Activated CD4-positive, alpha-beta memory T cell treated with anti-CD3 and anti-CD28 coated beads for 36 hours (primary cell): ENCODE measurements at regions not wholly inside any gene's neighbourhood (a gene's known extent, or its start where the extent isn't known, plus 50 kb on each side); places are given as distances from the start of the nearest gene placed in this dataset.

ENCODE experiments used
- CTCF ChIA-PET: fragments of 350-600 bp; sonication (Branson Sonifier 250); formaldehyde crosslinking; loops from one replicate; lab custom pipeline; 2021; ENCODE audit warnings: antibody characterized with exemption, inconsistent platforms; lab: Charles Lee
- POLR2A ChIA-PET: fragments of 350-600 bp; sonication (Branson Sonifier 250); formaldehyde crosslinking; loops from one replicate; lab custom pipeline; 2021; ENCODE audit warnings: antibody characterized with exemption; lab: Charles Lee
- DNase-seq: peaks from one replicate; pipeline ENCODE4 v3.0.0-alpha.2; 2020
- H3K27ac Mint-ChIP-seq: one replicate; pipeline ENCODE4 v1.8.0; 2021; ENCODE audit warnings: mixed read lengths
- H3K27me3 Mint-ChIP-seq: one replicate; pipeline ENCODE4 v1.8.0; 2021; ENCODE audit warnings: mixed read lengths
- H3K36me3 Mint-ChIP-seq: one replicate; pipeline ENCODE4 v1.8.0; 2021; ENCODE audit warnings: mixed read lengths
- H3K4me1 Mint-ChIP-seq: one replicate; pipeline ENCODE4 v1.8.0; 2021; ENCODE audit warnings: low read depth, mixed read lengths
- H3K4me3 Mint-ChIP-seq: one replicate; pipeline ENCODE4 v1.8.0; 2021; ENCODE audit warnings: mild to moderate bottlenecking, mixed read lengths
- H3K9me3 Mint-ChIP-seq: one replicate; pipeline ENCODE4 v1.8.0; 2021; ENCODE audit warnings: mixed read lengths
- intact Hi-C: fragments of 100-400 bp; cut with micrococcal nuclease; formaldehyde crosslinking; loops from one replicate; pipeline ENCODE4 v1.15.1; 2023

- ChIA-PET CTCF (no interaction called here), POLR2A (no interaction called here)
- no peak overlapping the region for H3K4me3 Mint-ChIP-seq
- no peaks in the 10 kb centered on the region for H3K4me1 Mint-ChIP-seq
- H3K36me3 Mint-ChIP-seq = no peaks in the 10 kb centered on the region
- H3K27ac Mint-ChIP-seq = no peak overlapping the region
- DNase-seq = no peak
- H3K27me3 Mint-ChIP-seq = peaks cover 2% of the 10 kb centered on the region
- no peaks in the 10 kb centered on the region for H3K9me3 Mint-ChIP-seq
- intact Hi-C loops = no loop called here
These were observed 74.0 kb upstream of the PKDCC start for GRCh38 chr2:41973871-41974270.

- no peak overlapping the region for H3K4me3 Mint-ChIP-seq
- H3K9me3 Mint-ChIP-seq = no peaks in the 10 kb centered on the region
- H3K4me1 Mint-ChIP-seq = no peaks in the 10 kb centered on the region
- DNase-seq = no peak
- intact Hi-C loops = no loop called here
- H3K27ac Mint-ChIP-seq = no peak overlapping the region
- no peaks in the 10 kb centered on the region for H3K36me3 Mint-ChIP-seq
- ChIA-PET POLR2A (no interaction called here), CTCF (interaction anchor here (0.9 kb wide), 1 partner anchor 165 kb away, joined by 3 read pairs; no protein-coding TSS in a partner anchor)
- H3K27me3 Mint-ChIP-seq = no peaks in the 10 kb centered on the region
These were observed 66.4 kb upstream of the PKDCC start for GRCh38 chr2:41981417-41981816.

- Mint-ChIP-seq H3K27ac (no peak overlapping the region), H3K9me3 (no peaks in the 10 kb centered on the region), H3K4me3 (no peak overlapping the region), H3K36me3 (no peaks in the 10 kb centered on the region), H3K27me3 (peaks cover 12% of the 10 kb centered on the region), H3K4me1 (no peaks in the 10 kb centered on the region)
- DNase-seq = no peak
- ChIA-PET POLR2A (no interaction called here), CTCF (no interaction called here)
- intact Hi-C loops = no loop called here
These were observed 62.2 kb upstream of the PKDCC start for GRCh38 chr2:41985573-41986095.

GRCh38 chr2:41989501-41990180, 58.2 kb upstream of the PKDCC start:
- no peak for DNase-seq
- Mint-ChIP-seq H3K36me3 (no peaks in the 10 kb centered on the region), H3K27ac (no peak overlapping the region), H3K9me3 (peaks cover under 1% of the 10 kb centered on the region), H3K4me3 (no peak overlapping the region), H3K4me1 (no peaks in the 10 kb centered on the region), H3K27me3 (peaks cover 13% of the 10 kb centered on the region)
- ChIA-PET POLR2A (no interaction called here), CTCF (no interaction called here)
- intact Hi-C loops = no loop called here

GRCh38 chr2:41990245-41990644, 57.6 kb upstream of the PKDCC start:
- Mint-ChIP-seq H3K9me3 (peaks cover 3% of the 10 kb centered on the region), H3K4me3 (no peak overlapping the region)

GRCh38 chr2:41990688-41991087, 57.1 kb upstream of the PKDCC start:
- POLR2A ChIA-PET = no interaction called here
- Mint-ChIP-seq H3K4me3 (no peak overlapping the region), H3K27me3 (peaks cover 13% of the 10 kb centered on the region), H3K36me3 (no peaks in the 10 kb centered on the region), H3K9me3 (peaks cover 3% of the 10 kb centered on the region), H3K4me1 (no peaks in the 10 kb centered on the region), H3K27ac (no peak overlapping the region)
- intact Hi-C loops = no loop called here
- CTCF ChIA-PET = no interaction called here
- no peak for DNase-seq

More at GRCh38 chr2:41990245-41990644, 57.6 kb upstream of the PKDCC start:
- CTCF ChIA-PET = no interaction called here
- no peak for DNase-seq
- POLR2A ChIA-PET = no interaction called here
- Mint-ChIP-seq H3K27ac (no peak overlapping the region), H3K36me3 (no peaks in the 10 kb centered on the region), H3K4me1 (no peaks in the 10 kb centered on the region), H3K27me3 (peaks cover 13% of the 10 kb centered on the region)
- intact Hi-C loops = no loop called here

- Mint-ChIP-seq H3K4me3 (no peak overlapping the region), H3K9me3 (peaks cover 3% of the 10 kb centered on the region), H3K36me3 (no peaks in the 10 kb centered on the region), H3K4me1 (no peaks in the 10 kb centered on the region), H3K27me3 (peaks cover 15% of the 10 kb centered on the region), H3K27ac (no peak overlapping the region)
- POLR2A ChIA-PET = no interaction called here
- CTCF ChIA-PET = no interaction called here
- intact Hi-C loops = no loop called here
- DNase-seq = no peak
These were observed 55.7 kb upstream of the PKDCC start for GRCh38 chr2:41992056-41992642.

GRCh38 chr2:41992671-41993434, 55.0 kb upstream of the PKDCC start:
- H3K27ac Mint-ChIP-seq = no peak overlapping the region
- H3K9me3 Mint-ChIP-seq = peaks cover 3% of the 10 kb centered on the region
- H3K27me3 Mint-ChIP-seq = peaks cover 17% of the 10 kb centered on the region
- H3K4me1 Mint-ChIP-seq = no peaks in the 10 kb centered on the region
- ChIA-PET CTCF (no interaction called here), POLR2A (no interaction called here)
- intact Hi-C loops = no loop called here
- no peaks in the 10 kb centered on the region for H3K36me3 Mint-ChIP-seq
- no peak overlapping the region for H3K4me3 Mint-ChIP-seq
- DNase-seq = no peak

- ChIA-PET POLR2A (no interaction called here), CTCF (no interaction called here)
- intact Hi-C loops = no loop called here
- no peak overlapping the region for H3K27ac Mint-ChIP-seq
- H3K4me3 Mint-ChIP-seq = no peak overlapping the region
- no peak for DNase-seq
- no peaks in the 10 kb centered on the region for H3K4me1 Mint-ChIP-seq
- H3K36me3 Mint-ChIP-seq = no peaks in the 10 kb centered on the region
- H3K9me3 Mint-ChIP-seq = peaks cover 3% of the 10 kb centered on the region
- peaks cover 17% of the 10 kb centered on the region for H3K27me3 Mint-ChIP-seq
These were observed 54.3 kb upstream of the PKDCC start for GRCh38 chr2:41993435-41993925.

GRCh38 chr2:41994233-41994637, 53.6 kb upstream of the PKDCC start:
- intact Hi-C loops = no loop called here
- no peak overlapping the region for H3K27ac Mint-ChIP-seq
- no peak for DNase-seq
- H3K9me3 Mint-ChIP-seq = peaks cover 3% of the 10 kb centered on the region
- ChIA-PET CTCF (no interaction called here), POLR2A (no interaction called here)
- no peak overlapping the region for H3K4me3 Mint-ChIP-seq
- H3K36me3 Mint-ChIP-seq = no peaks in the 10 kb centered on the region
- H3K4me1 Mint-ChIP-seq = no peaks in the 10 kb centered on the region
- peaks cover 14% of the 10 kb centered on the region for H3K27me3 Mint-ChIP-seq

- Mint-ChIP-seq H3K4me1 (no peaks in the 10 kb centered on the region), H3K27me3 (peaks cover 10% of the 10 kb centered on the region), H3K4me3 (no peak overlapping the region), H3K36me3 (no peaks in the 10 kb centered on the region), H3K9me3 (peaks cover 3% of the 10 kb centered on the region), H3K27ac (no peak overlapping the region)
- POLR2A ChIA-PET = no interaction called here
- intact Hi-C loops = no loop called here
- CTCF ChIA-PET = no interaction called here
- DNase-seq = no peak
These were observed 53.2 kb upstream of the PKDCC start for GRCh38 chr2:41994661-41995060.

- Mint-ChIP-seq H3K4me3 (no peak overlapping the region), H3K36me3 (no peaks in the 10 kb centered on the region), H3K9me3 (peaks cover 3% of the 10 kb centered on the region), H3K27me3 (peaks cover 8% of the 10 kb centered on the region), H3K4me1 (no peaks in the 10 kb centered on the region), H3K27ac (no peak overlapping the region)
- ChIA-PET CTCF (no interaction called here), POLR2A (no interaction called here)
- intact Hi-C loops = no loop called here
- no peak for DNase-seq
These were observed 50.3 kb upstream of the PKDCC start for GRCh38 chr2:41997561-41997960.
